GM23248 (cell line): ENCODE measurements at regions not wholly inside any gene's neighbourhood (a gene's known extent, or its start where the extent isn't known, plus 50 kb on each side); places are given as distances from the start of the nearest gene placed in this dataset.

Experiments
- EZH2 ChIP-seq: fragments of 200-600 bp; sonication (generic); IDR thresholded peaks from 2 replicates; pipeline ENCODE4 v1.6.1; 2018; ENCODE audit warnings: antibody characterized with exemption, mild to moderate bottlenecking; ENCODE audit not compliant: insufficient read depth, poor library complexity, severe bottlenecking
- EZH2phosphoT487 ChIP-seq: fragments of 200-600 bp; sonication (generic); IDR thresholded peaks from 2 replicates; pipeline ENCODE4 v1.6.1; 2018; ENCODE audit warnings: antibody characterized with exemption, moderate library complexity, mild to moderate bottlenecking, low read depth; ENCODE audit not compliant: insufficient read depth

DNA sequence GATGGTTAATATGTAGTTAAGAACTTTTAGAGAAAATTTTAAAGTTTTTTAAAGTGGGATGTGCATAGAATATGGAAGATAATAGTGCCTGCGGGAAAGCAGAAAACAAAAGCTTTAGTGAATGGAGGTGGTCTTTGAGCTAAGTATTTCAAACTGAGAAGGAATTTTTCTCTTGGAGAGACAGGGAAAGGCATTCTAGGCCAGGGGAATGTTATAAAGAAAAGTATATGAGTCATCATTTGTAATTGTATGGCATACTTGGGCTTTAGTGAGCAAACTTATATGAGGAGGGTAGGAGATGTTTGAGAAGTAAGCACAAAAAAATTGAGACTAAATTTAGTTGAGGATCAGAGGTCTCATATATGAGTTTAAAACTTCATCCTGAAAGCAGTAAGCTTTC, 467.0 kb downstream of the PPARGC1A start:
- no peak for TF ChIP-seq EZH2phosphoT487
- no peak for TF ChIP-seq EZH2
